OCI-LY7 (cell line): ENCODE measurements at regions not wholly inside any gene's neighbourhood (a gene's known extent, or its start where the extent isn't known, plus 50 kb on each side); places are given as distances from the start of the nearest gene placed in this dataset.

Source experiments
- BruUV-seq: library from RNA; stranded (reverse); fragments of 400-500 nt; replicated peaks from 2 replicates; lab custom pipeline; 2021; lab: Mats Ljungman, UMichigan
- CTCF ChIA-PET: fragments of 300-600 bp; sonication (Branson Sonifier 250); formaldehyde crosslinking; loops from one replicate; lab custom pipeline; 2022; ENCODE audit warnings: antibody characterized with exemption; ENCODE audit not compliant: unreplicated experiment; lab: Charles Lee
- POLR2A ChIA-PET: fragments of 300-600 bp; sonication (Branson Sonifier 250); formaldehyde crosslinking; loops from one replicate; lab custom pipeline; 2022; ENCODE audit warnings: antibody characterized with exemption; lab: Charles Lee
- DNase-seq: peaks from one replicate; pipeline ENCODE4 v3.0.0-alpha.2; 2015; ENCODE audit warnings: low spot score
- H2AFZ ChIP-seq: fragments of 200-600 bp; sonication (generic), shearing (Covaris generic); 2 replicates; pipeline ENCODE4 v1.6.1; 2014; ENCODE audit warnings: mild to moderate bottlenecking, antibody characterized with exemption, low read length, moderate library complexity
- H3K27ac ChIP-seq: fragments of 200-600 bp; sonication (generic); 2 replicates; pipeline ENCODE4 v1.5.1; 2014; ENCODE audit warnings: mixed run types, low read depth, mild to moderate bottlenecking, moderate library complexity, low read length, inconsistent platforms; ENCODE audit not compliant: poor library complexity, severe bottlenecking
- H3K36me3 ChIP-seq: fragments of 200-600 bp; sonication (generic); 2 replicates; pipeline ENCODE4 v1.6.1; 2014; ENCODE audit warnings: mild to moderate bottlenecking, antibody characterized with exemption, low read length, moderate library complexity, mixed read lengths; ENCODE audit not compliant: insufficient read depth
- H3K4me1 ChIP-seq: fragments of 200-600 bp; sonication (generic); 2 replicates; pipeline ENCODE4 v1.5.1; 2014; ENCODE audit warnings: mild to moderate bottlenecking, low read length; ENCODE audit not compliant: insufficient read depth, poor library complexity, severe bottlenecking
- H3K4me2 ChIP-seq: fragments of 200-600 bp; sonication (generic); 2 replicates; pipeline ENCODE4 v1.6.1; 2014; ENCODE audit warnings: mild to moderate bottlenecking, low read length
- H3K4me3 ChIP-seq: fragments of 200-600 bp; sonication (generic); 2 replicates; pipeline ENCODE4 v1.5.1; 2014; ENCODE audit warnings: mild to moderate bottlenecking, low read depth, low read length; ENCODE audit not compliant: poor library complexity, severe bottlenecking
- H3K79me2 ChIP-seq: fragments of 200-600 bp; sonication (generic); 2 replicates; pipeline ENCODE4 v1.6.1; 2016; ENCODE audit warnings: low read depth, mild to moderate bottlenecking, low read length, moderate library complexity, mixed read lengths; ENCODE audit not compliant: insufficient read depth
- H3K9me2 ChIP-seq: fragments of 200-600 bp; sonication (generic); 2 replicates; pipeline ENCODE4 v1.6.1; 2016; ENCODE audit warnings: mild to moderate bottlenecking, low read length, mixed read lengths; ENCODE audit not compliant: insufficient read depth
- H3K9me3 ChIP-seq: fragments of 200-600 bp; sonication (generic); 2 replicates; pipeline ENCODE4 v1.6.1; 2014; ENCODE audit warnings: mild to moderate bottlenecking, mixed run types, low read length, mixed read lengths
- H4K20me1 ChIP-seq: fragments of 200-600 bp; sonication (generic); 2 replicates; pipeline ENCODE4 v1.6.1; 2014; ENCODE audit warnings: mild to moderate bottlenecking, antibody characterized with exemption, low read length, moderate library complexity, mixed read lengths; ENCODE audit not compliant: insufficient read depth
- EZH2phosphoT487 ChIP-seq: fragments of 200-600 bp; sonication (generic); IDR thresholded peaks from 2 replicates; pipeline ENCODE4 v1.6.1; 2018; ENCODE audit warnings: low read depth, borderline replicate concordance, mild to moderate bottlenecking, mixed run types, antibody characterized with exemption, low read length, moderate library complexity, mixed read lengths
- intact Hi-C: fragments of 100-400 bp; cut with micrococcal nuclease; formaldehyde crosslinking; loops from one replicate; pipeline ENCODE4 v1.10.0; 2022; ENCODE audit not compliant: unreplicated experiment
- TF ChIP-seq, protein P1 (sequence below): fragments of 200-600 bp; sonication (generic); conservative IDR thresholded peaks from 2 replicates; pipeline ENCODE4 v1.5.1; 2014; ENCODE audit warnings: mild to moderate bottlenecking, antibody characterized with exemption, low read length, moderate library complexity, mixed read lengths

DNA sequence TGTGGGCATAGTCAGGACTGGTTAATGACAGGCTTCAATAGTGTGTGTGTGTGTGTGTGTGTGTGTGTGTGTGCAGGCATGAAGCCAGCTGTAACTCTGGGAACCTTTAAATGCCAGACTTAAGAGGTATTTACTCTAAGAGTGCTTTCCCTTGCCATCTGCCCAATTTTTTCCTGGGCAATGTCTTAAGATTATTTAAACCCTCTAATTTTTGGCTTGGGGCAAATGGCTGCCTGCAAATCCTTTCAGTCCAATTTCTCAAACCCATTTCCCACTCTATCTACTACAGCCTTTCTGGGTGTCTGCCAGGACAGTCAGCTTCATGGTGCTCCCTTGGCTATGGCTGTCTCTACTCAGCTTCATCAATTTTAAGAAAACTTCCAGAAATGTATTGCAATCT is 62.6 kb upstream of the C1GALT1 start:
- Histone ChIP-seq H3K9me3 (no peaks in the 10 kb centered on the region), H3K27ac (no peak overlapping the region), H2AFZ (no peak overlapping the region), H3K4me2 (no peak overlapping the region), H3K79me2 (no peaks in the 10 kb centered on the region), H4K20me1 (no peaks in the 10 kb centered on the region), H3K9me2 (no peaks in the 10 kb centered on the region), H3K4me3 (no peak overlapping the region), H3K4me1 (no peaks in the 10 kb centered on the region), H3K36me3 (no peaks in the 10 kb centered on the region)
- TF ChIP-seq, protein P1, sequence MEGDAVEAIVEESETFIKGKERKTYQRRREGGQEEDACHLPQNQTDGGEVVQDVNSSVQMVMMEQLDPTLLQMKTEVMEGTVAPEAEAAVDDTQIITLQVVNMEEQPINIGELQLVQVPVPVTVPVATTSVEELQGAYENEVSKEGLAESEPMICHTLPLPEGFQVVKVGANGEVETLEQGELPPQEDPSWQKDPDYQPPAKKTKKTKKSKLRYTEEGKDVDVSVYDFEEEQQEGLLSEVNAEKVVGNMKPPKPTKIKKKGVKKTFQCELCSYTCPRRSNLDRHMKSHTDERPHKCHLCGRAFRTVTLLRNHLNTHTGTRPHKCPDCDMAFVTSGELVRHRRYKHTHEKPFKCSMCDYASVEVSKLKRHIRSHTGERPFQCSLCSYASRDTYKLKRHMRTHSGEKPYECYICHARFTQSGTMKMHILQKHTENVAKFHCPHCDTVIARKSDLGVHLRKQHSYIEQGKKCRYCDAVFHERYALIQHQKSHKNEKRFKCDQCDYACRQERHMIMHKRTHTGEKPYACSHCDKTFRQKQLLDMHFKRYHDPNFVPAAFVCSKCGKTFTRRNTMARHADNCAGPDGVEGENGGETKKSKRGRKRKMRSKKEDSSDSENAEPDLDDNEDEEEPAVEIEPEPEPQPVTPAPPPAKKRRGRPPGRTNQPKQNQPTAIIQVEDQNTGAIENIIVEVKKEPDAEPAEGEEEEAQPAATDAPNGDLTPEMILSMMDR: no peak
- no peak for TF ChIP-seq EZH2phosphoT487
- BruUV-seq: no TSS peak
- DNase-seq: no peak
- intact Hi-C loops: no loop called here
- CTCF ChIA-PET: no interaction called here
- POLR2A ChIA-PET: interaction anchor here (0.7 kb wide), 1 partner anchor 351 kb away, joined by 3 read pairs; no protein-coding TSS in a partner anchor

DNA sequence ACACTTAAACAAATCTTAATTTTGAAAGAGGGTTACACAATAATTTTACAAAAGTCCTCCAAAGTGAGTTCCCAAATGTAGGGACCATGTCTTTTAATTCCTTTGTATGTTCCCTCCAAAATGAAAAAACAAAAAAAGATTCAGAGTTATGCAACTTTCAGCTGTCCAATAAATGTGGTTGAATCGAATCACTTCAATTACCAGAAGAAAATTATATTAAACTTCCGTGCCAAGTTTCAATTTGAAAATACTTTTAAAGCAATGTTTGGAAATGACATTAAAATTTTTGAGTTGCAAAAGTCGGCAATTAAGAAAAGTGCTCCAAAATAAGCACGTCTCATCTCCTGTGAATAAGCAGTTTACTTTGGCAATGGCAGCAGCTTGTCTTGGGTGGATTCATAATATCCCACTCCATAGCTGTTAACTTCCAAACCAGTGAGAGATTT is 60.3 kb upstream of the C1GALT1 start:
- intact Hi-C loops: no loop called here
- H3K4me2 ChIP-seq: no peak overlapping the region
- DNase-seq: no peak
- CTCF ChIA-PET: no interaction called here
- no peaks in the 10 kb centered on the region for H3K4me1 ChIP-seq
- H3K9me3 ChIP-seq: no peaks in the 10 kb centered on the region
- no peaks in the 10 kb centered on the region for H3K79me2 ChIP-seq
- H4K20me1 ChIP-seq: no peaks in the 10 kb centered on the region
- H3K4me3 ChIP-seq: no peak overlapping the region
- no peak overlapping the region for H2AFZ ChIP-seq
- no peaks in the 10 kb centered on the region for H3K9me2 ChIP-seq
- POLR2A ChIA-PET: interaction anchor here (0.6 to 1.1 kb wide), 3 partner anchors 32 to 1024 kb away, joined by 3 read pairs; no protein-coding TSS in a partner anchor
- TF ChIP-seq EZH2phosphoT487: no peak
- TF ChIP-seq, protein P1: no peak
- H3K27ac ChIP-seq: no peak overlapping the region
- no TSS peak for BruUV-seq
- no peaks in the 10 kb centered on the region for H3K36me3 ChIP-seq

DNA sequence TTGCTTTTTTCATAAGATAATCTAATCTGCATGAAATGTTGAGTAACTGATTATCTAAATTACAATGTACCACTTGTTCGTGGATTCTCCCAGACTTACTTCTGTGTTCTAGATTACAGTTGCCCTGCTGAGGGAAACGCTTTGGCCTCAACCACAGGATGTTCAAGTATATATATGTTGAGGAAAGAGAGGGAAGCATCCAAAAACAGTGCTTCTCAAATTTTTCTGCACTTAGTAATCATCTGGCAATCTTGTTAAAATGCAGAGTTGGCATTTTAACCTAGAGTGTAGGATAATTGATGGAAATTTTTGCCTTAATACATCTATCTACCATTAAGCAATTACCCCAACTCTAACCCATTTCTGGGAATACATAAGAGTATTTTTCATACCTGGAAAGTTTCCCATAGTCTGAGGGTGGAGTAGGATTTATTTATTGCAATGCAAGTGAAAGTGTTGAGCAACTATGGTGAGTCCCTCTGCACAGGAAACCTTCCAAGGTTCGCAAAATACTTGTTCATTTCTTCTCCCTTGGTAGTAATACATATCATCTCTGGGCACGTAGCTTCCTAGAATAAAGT is 59.6 kb upstream of the C1GALT1 start:
- no peak overlapping the region for H3K4me3 ChIP-seq
- ChIA-PET CTCF (no interaction called here), POLR2A (interaction anchor here (0.6 to 1.4 kb wide), 3 partner anchors 8 to 401 kb away, joined by 3 read pairs; no protein-coding TSS in a partner anchor)
- H3K4me1 ChIP-seq: no peaks in the 10 kb centered on the region
- no peak for DNase-seq
- H3K9me3 ChIP-seq: no peaks in the 10 kb centered on the region
- H3K9me2 ChIP-seq: no peaks in the 10 kb centered on the region
- no peaks in the 10 kb centered on the region for H3K36me3 ChIP-seq
- H3K4me2 ChIP-seq: no peak overlapping the region
- no peaks in the 10 kb centered on the region for H3K79me2 ChIP-seq
- intact Hi-C loops: no loop called here
- BruUV-seq: no TSS peak
- no peak overlapping the region for H3K27ac ChIP-seq
- H2AFZ ChIP-seq: no peak overlapping the region
- no peaks in the 10 kb centered on the region for H4K20me1 ChIP-seq
- TF ChIP-seq EZH2phosphoT487: no peak
- TF ChIP-seq, protein P1: no peak
